HG03175 (cell line): ENCODE measurements at regions not wholly inside any gene's neighbourhood (a gene's known extent, or its start where the extent isn't known, plus 50 kb on each side); places are given as distances from the start of the nearest gene placed in this dataset.

Experiments used
- ATAC-seq: cut with Tn5 transposase; IDR thresholded peaks from one replicate; pipeline ENCODE4 v1.9.1; 2021; ENCODE audit warnings: mild to moderate bottlenecking, moderate library complexity; ENCODE audit not compliant: unreplicated experiment

DNA sequence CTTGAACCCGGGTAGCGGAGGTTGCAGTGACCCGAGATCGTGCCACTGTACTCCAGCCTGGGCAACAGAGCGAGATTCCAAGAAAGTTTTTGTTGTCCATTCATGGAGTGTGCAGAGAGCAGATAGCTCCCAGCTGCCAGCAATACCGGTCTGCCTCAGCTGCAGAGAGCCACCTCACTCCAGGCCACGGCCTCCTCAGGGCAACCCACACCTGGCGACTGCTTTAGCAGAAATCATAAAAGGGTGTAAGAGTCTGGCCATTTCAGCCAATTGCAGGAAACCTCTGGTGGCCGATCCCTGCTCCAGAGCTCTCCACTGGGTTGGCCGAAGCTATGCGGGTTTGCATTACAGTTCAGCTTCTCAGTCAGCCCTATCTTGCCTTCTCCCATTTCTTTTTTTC lies 227.4 kb upstream of the BCOR start:
- ATAC-seq, result no peak

DNA sequence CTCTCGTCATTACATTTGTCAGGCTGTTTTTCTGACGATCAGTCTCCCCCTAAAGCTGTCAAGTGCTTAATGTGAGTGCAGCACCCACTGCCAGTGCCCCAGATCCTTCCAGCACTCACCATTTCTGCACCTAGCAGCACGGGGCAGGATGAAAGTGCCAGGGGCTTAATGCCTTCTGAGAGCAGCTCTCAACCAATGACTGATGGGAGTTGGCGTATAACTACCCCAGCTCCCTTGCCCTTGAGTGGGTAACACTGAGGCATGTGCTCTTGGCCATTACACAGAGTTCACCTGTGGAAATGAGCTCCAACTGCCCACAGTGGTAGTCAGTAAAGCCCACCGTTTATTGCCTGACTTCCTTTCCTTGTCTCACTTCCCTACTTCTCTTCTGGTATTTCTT lies 226.2 kb upstream of the BCOR start:
- ATAC-seq, result no peak

DNA sequence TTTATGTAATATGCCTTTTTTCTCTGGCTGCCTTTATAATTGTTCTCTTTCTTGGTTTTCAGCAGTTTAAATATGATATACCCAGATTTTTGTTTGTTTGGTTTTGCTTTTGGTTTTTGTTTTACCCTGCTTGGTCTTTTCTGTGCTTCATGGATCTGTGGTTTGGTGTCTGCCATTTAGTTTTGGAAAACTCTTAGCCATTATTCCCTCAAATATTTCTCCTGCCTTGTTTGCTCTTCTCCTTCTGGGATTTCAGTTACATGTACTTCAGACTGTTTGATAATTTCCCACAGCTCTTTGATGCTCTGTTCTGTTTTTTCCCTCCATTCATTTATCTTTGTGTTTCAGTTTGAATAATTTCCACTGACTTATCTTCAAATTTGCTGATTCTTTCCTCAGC lies 223.1 kb upstream of the BCOR start:
- ATAC-seq, result no peak

DNA sequence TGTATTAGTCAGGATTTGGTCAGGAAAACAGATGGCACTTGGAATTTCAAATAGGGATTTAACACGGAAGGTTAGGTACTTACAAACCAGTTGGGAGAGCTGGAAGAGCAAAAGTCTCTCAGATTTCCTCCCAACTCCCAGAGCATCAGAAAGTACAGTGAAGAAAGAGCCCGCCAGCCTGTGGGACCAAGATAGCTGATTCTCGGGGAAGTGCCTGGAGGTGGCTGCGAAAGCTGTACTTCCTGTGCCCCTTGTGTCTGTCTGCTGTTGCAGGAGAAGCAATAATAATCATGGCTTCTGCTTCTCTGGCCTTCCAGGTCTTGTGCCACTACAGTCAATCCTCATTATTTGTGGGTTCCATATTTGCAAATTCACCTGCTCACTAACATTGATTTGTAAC lies 221.0 kb upstream of the BCOR start:
- no peak for ATAC-seq

DNA sequence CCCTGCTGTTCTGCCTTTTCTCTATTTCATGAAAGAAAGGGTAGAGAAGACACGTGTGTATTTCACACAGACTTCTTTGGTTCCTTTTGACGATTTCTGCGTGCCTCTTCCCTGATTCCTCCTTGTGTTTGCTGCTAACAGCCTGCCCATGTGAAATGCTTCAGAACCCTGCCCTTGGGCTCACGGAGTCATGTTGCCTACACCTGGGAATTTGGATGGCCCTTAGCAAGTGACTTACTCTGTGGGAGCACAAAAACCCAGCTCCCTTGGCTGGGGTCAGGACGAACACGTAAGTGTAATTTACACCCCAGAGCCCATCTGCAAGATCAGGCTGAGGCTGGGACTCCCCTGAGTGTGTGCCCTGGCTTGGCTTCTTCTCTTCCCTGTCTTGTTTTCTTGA lies 220.3 kb upstream of the BCOR start:
- no peak for ATAC-seq

DNA sequence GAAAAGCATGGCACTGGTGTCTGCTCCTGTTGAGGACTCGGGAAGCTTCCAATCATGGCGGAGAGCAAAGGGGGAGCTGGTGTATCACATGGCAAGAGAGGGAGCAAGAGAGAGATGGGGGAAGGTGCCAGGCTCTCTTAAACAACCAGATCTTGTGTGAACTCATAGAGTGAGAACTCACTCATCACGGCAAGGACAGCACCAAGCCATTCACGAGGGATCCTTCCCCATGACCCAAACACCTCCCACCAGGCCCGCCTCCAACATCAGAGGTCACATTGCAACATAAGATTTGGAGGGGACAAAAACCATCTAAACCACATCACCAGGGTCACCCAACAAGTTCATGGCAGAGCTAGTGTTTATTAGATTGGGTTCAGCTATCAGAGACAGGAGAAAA lies 218.7 kb upstream of the BCOR start:
- no peak for ATAC-seq

DNA sequence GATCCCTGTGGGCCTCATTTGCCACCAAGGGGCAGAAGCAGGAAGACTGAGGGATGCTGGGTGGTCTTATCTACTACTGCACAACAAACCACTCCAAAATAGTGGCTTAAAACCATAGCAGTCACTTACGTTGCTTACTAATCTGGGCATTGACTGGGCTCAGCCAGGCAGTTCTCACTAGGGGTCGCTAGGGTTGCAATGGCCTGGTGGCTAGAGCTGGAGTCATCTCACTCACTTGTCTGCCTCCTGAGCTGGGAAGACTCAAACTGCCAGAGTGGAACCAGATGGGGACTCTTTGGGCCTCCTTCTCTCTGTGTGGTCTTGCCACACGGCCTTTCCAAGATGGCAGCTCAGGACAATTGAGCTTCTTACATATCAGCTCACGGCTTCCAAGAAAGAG lies 216.3 kb upstream of the BCOR start:
- ATAC-seq, result no peak

DNA sequence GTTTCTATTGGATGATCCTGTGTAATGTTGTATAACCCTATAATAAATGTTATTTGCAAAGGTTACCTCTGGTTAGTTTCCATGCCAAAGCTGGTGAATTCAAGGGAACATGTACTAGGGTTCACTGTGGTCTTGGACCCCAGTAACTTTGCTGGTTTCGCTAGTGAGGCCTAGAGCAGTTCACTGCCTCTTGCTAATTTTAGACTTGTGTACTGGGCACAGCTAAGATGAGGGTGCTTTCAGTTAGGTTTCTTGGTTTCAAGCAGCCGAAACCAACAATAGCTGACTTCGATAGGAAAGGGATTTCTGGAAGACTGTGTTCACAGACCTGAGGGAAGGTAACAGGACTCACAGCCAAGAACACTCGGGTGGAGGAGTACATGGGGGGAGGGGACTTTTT lies 215.5 kb upstream of the BCOR start:
- ATAC-seq, result no peak

DNA sequence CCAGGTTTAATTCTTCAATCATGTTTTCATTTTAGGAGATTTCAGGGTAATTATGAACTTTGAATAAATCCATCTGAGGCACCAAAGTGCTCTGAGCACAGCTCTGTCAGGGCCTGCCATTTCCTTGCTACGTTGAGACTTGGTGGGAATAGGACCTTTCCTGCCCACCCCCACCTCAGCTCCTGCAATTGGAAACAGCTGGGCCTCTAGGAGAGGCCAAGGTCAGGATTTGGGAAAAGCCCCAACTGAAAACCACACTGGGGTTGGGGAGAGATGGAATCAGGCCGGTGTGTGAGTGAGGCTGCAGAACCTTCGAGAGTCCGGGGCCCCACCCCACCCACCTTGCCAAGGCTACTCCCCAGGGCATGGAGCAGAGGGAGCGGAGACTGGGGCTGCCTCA lies 212.7 kb upstream of the BCOR start:
- ATAC-seq, result no peak

DNA sequence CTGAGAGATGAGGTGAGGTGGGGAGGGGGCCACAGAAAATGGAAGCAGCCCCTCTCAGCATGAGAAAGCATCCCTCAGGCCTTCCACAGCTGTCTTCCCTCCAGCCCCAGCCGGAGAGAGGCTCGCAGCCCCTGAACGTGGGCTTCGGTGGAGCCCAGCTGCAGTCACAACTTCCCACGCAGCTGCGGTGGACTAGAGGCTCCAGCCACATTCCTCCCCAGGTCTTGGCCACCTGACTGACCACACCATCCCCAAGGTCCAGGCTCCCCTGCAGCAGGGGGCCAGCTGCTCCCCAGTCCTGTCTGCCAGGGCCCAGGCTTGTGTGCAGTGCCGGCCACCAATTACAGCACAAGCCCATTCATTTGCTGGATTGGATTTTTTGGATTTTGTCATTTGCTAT lies 212.3 kb upstream of the BCOR start:
- no peak for ATAC-seq

DNA sequence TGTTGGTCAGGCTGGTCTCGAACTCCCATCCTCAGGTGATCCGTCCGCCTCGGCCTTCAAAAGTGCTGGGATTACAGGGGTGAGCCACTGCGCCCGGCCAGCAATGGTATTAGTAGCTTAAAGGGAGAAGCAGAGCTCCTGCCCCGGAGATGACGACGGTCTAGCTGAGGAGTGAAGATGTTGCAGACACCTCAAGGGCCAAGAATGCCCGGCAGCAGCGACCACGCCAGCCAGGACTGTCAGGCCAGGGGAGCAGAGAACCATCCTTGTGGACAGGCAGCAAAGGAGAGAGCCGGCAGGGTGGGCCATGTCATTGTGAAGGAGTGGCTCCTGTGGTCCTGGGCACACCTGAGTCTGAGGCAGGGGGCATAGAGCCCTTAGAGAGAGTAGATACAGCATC lies 210.1 kb upstream of the BCOR start:
- no peak for ATAC-seq

DNA sequence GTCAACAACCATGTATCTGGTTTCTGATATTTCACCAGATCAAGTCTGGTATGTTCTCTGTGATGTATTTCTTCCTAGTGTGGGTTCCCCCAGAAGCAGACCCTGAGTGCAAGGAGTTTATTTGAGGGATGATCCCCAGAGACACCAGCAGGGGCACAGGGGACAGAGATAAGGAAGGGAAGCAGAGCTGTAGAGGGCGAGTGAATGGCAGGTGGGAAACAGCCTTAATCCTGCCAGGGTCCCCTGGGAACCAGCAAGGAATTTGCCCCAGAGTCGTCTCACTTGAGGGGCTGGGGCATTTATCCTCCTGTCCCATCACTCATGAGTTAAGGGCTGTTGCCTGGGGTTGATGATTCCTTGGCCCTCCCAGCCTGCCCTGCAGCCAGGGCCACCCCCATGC lies 206.4 kb upstream of the BCOR start:
- no peak for ATAC-seq

DNA sequence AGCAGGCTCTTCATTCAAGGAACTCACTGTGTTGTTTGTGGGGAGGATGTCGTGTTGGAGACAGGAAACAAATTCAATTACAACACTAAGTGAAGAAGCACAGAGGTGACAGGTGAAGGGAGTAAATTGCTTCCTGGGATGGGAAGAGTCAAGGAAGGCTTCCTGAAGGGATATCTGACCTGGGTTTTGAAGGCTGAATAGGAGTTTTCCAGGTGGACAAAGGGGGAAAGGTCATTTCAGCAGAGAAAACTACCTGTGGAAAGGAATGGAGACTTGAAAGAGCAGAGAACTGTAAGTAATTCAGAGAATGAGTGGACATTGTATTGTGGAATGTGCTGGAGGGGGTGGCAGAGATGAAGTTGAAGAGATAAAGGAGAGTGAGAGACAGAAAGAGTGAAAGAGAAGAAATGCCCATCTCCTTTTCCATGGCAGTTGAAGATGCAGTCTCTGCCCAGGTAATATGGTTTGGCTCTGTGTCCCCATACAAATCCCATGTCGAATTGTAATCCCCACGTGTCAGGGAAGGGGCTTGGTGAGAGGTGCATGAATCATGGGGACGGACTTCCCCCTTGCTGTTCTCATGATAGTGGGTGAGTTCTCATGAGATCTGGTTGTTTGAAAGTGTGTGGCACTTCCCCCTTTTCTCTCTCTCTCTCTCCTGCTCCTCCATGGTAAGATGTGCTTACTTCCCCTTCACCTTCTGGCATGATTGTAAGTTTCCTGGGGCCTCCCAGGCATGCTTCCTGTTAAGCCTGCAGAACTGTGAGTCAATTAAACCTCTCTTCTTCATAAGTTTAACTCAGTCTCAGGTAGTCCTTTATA lies 205.7 kb upstream of the BCOR start:
- ATAC-seq, result no peak

DNA sequence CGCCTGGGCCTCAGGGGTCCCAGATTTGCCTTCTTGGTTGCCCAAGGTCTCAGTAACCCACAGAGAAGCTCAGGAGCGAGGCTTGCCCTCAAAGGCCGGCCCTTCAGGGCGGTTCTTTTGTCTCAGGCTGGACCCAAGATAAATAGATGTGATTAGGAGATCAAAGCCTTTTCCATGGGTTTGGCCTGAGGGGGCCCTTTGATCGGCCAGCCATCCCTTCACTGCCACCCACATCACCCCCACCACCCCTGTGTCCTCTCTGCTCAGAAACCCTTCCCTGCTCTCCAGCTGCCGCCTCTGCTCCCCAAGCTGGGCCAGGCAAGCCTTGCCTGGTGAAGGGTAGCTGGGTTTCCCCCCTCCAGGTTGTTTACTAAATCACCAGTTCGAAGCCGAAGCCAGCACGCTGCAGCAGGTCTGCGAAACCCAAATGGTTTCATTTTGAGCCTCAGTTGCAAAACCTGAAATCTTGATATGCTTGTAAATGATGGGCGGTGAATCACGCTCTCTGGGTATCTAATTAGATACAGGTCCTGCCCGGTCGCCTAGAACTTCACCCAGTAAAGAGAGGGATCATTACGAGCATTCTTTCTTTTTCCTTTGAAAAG lies 202.6 kb upstream of the BCOR start:
- no peak for ATAC-seq

DNA sequence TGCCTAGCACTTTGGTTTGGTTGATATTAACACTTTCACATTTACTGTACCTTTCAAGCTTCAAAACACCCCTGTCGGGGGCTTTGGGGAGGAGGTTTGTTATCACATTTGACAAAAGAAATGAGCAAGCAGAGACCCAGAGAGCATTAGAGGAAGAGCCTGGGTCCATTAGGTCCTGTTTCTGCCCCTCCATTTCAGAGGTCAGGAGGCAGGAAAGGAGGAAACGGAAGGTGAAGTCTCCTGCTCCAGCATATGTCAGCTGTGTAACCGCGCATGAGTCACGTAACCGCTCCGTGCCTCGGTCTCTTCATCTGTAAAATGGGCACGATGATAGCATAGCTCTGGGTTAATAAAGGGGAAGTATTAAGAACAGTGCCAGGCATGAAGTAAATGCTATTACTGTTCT lies 201.9 kb upstream of the BCOR start:
- no peak for ATAC-seq

DNA sequence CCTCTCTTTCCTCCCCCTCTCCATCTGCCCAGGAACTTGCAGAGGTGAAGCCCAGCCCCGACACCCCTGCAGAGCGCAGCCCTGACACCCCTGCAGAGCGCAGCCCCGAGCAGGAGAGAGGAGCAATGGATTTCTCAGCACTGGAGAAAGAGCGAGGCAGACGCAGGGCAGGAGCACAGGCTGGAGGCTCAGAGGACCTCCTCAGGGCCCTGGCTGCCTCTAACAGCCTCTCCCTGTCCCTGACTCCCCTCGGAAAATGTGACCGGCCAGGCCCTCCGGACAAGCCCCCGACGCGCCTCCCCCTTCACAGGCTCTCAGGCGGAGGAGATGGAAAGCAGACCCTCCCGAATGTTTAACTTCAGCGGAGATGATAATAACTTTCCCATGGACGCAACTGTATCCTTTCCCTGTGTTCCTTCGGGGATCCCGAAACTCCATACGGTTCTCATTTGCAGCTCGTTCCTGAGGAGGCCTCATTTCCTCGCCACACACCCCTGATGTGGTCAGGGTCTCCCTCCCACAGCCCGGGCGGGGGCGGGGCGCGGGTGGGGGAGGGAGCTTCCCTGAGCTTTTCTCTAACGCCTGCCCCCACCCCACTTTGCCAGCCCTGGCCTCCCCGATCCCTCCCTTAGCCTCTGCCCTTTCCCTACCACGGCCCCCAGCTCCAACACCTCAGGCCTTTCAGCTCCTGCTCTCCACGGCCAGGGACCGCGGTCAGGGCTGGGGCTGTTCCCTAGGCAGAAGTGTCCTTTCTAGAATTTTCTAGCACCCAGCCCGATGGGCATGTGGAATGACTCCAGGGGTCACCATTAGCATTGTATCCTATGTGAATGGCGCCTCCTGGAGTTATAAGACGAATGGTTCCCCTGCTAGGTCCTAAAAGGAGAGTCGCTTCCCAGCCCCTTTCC lies 201.1 kb upstream of the BCOR start:
- ATAC-seq, result no peak

DNA sequence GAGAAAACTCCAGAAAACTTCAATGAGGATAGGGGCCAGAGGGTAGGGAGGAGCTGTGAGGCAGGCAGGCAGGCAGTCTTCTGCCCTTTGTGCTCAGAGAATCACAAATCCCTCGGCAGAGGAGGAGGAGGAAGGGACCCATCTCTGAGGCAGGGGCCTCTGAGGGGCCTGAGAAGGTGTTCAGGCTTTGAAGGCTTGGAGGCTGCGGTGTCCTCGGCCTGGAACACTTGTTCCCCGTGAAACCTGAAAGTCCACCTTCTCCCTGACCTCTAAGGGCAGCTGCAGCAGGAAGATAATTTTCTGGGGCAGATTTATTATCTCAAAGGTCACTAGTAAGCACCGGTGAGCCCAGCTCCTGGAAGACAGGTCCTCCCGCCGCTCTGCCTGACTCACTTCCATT lies 200.3 kb upstream of the BCOR start:
- ATAC-seq, result no peak

DNA sequence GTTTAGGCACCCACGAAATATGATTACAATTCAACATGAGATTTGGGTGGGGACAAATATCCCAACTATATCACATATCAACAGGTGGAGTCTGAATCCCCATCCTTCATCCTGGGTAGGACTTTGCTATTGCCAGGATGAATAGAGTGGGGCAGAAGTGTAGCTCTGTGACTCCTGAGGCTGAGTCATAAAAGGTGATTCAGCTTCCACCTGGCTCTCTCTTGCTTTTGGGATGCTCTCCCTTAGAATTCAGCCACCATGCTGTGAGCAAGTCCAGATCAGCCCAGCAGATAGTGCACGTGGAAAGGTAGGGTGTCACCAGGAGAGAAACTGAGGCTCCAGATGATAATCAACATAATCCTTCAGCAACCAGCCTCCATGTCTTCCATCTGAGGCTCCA lies 193.8 kb upstream of the BCOR start:
- ATAC-seq, result no peak

DNA sequence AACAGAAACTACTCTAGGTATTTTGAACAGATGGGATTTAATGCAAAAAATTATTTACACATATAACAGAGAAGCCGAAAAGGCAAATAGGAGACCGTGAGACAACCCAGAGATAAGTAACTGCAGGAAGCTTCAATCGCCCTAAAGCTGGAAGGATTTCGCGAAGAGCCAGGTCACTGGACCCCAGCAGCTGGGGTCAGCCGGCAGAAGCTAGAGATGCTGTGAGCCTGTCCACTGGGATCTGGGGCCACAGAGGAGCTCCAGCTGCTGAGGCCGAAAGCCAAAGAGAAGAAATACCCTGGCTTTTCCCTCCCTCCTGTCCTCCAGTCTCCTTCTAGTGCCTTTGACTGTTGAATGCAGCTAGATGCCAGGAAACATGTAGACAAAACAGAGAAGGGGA lies 192.8 kb upstream of the BCOR start:
- ATAC-seq, result no peak

DNA sequence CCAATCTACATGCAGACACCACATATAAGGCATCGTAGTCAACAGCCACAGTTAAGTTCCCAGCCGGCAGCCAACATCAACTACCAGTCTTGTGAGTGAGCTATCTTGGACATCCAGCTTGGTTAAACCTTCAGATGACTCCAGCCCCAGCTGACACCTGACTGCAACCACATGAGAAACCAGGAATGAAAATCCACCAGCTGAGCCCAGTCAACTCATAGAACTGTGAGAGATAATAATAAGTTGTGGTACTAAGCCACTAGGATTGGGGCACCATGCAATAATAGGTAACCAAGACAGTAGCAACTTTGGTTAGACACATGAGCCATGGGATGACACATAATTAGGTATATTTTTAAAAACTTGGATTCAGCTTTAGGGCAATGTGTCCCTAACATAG lies 188.1 kb upstream of the BCOR start:
- no peak for ATAC-seq

DNA sequence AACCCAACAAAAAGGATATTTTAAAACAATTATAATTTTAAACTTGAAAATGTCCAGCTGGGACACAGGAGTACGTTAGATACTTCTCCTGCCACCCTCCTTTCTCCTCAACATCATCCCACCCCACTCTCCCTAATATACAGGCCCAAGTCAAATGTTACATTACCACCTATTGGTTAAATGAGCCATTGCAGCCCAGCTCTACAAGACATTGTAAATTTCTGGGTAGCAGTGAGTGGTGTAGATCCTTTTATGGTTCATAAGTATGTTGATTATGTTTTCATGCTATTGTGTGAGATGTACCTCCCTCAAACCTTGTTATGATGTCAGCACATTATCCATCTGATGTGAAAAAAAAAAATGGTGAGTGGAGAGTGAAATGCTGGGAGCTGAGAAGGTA lies 187.1 kb upstream of the BCOR start:
- no peak for ATAC-seq

DNA sequence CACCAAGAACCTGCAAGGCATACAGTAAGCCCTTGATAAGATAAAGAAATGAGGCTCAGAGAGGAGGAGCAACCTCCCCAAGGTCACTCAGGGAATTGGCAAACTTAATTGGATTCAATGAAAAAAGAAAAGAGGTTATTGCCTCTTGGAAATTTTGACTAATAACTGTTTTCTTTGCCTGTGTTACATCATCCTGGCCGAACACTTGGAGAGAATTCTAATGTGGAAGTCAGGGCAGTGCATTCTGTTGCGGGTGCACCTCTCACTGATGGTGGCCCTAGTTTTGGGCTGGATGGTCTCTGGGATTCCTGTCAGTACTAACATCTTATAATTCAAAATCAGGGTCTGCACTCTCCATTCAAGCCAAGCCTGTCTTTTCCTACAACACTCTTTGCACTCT lies 186.2 kb upstream of the BCOR start:
- no peak for ATAC-seq
